ENCODE measurements at regions not wholly inside any gene's neighbourhood (a gene's known extent, or its start where the extent isn't known, plus 50 kb on each side); places are given as distances from the start of the nearest gene placed in this dataset.

GRCh38 chr3:95725770-95726169, 1088.6 kb upstream of the EPHA6 start:
- Histone ChIP-seq H3F3A (ENCODE audit: insufficient read depth, low read length, poor library complexity, severe bottlenecking) (no peaks in the 10 kb centered on the region), H3K4me3 (ENCODE audit: low read length) (no peak overlapping the region), H4K20me1 (ENCODE audit: insufficient read depth) (no peaks in the 10 kb centered on the region), H3K9me3 (ENCODE audit: low read length) (no peaks in the 10 kb centered on the region), H3K27me3 (ENCODE audit: insufficient read depth, low read depth, low read length) (no peaks in the 10 kb centered on the region), H3K36me3 (ENCODE audit: insufficient read depth, low read length) (no peaks in the 10 kb centered on the region), H3K9me2 (ENCODE audit: insufficient read depth, low read length) (no peaks in the 10 kb centered on the region), H3K79me2 (replicated peaks; ENCODE audit: insufficient read depth, low read length) (no peaks in the 10 kb centered on the region), H3K4me2 (ENCODE audit: low read length) (no peak overlapping the region), H2AFZ (ENCODE audit: low read depth, low read length) (no peak overlapping the region), H3K27ac (ENCODE audit: low read length) (no peak overlapping the region), H3K9ac (ENCODE audit: low read length) (no peak overlapping the region)
- TF ChIP-seq TAF1 (IDR thresholded peaks at IDR 0.05; ENCODE audit: low read depth) (no peak), REST (IDR thresholded peaks at IDR 0.05; ENCODE audit: borderline replicate concordance) (no peak), MXI1 (conservative IDR thresholded peaks at IDR 0.05; ENCODE audit: poor library complexity, severe bottlenecking) (no peak), POLR2AphosphoS5 (IDR thresholded peaks at IDR 0.05) (no peak), CTCF (IDR thresholded peaks at IDR 0.05; ENCODE audit: poor library complexity, severe bottlenecking) (no peak), EP300 (conservative IDR thresholded peaks at IDR 0.05; ENCODE audit: poor library complexity, severe bottlenecking) (no peak), SMC3 (conservative IDR thresholded peaks at IDR 0.05; ENCODE audit: poor library complexity) (no peak), RAD21 (conservative IDR thresholded peaks at IDR 0.05) (no peak), EZH2 (IDR thresholded peaks at IDR 0.05; ENCODE audit: borderline replicate concordance, insufficient read depth, low read length, poor library complexity, severe bottlenecking) (no peak)

GRCh38 chr3:95731753-95732152, 1082.6 kb upstream of the EPHA6 start:
- Histone ChIP-seq H3F3A (ENCODE audit: insufficient read depth, low read length, poor library complexity, severe bottlenecking) (no peaks in the 10 kb centered on the region), H2AFZ (ENCODE audit: low read depth, low read length) (no peak overlapping the region), H3K9me3 (ENCODE audit: low read length) (no peaks in the 10 kb centered on the region), H3K79me2 (replicated peaks; ENCODE audit: insufficient read depth, low read length) (no peaks in the 10 kb centered on the region), H4K20me1 (ENCODE audit: insufficient read depth) (no peaks in the 10 kb centered on the region), H3K4me2 (ENCODE audit: low read length) (no peak overlapping the region), H3K27me3 (ENCODE audit: insufficient read depth, low read depth, low read length) (no peaks in the 10 kb centered on the region), H3K4me3 (ENCODE audit: low read length) (no peak overlapping the region), H3K9ac (ENCODE audit: low read length) (no peak overlapping the region), H3K36me3 (ENCODE audit: insufficient read depth, low read length) (no peaks in the 10 kb centered on the region), H3K9me2 (ENCODE audit: insufficient read depth, low read length) (no peaks in the 10 kb centered on the region), H3K27ac (ENCODE audit: low read length) (no peak overlapping the region)
- TF ChIP-seq TAF1 (IDR thresholded peaks at IDR 0.05; ENCODE audit: low read depth) (no peak), SMC3 (conservative IDR thresholded peaks at IDR 0.05; ENCODE audit: poor library complexity) (no peak), MXI1 (conservative IDR thresholded peaks at IDR 0.05; ENCODE audit: poor library complexity, severe bottlenecking) (no peak)

- Histone ChIP-seq H3K9ac (ENCODE audit: low read length) (no peak overlapping the region), H3K27ac (ENCODE audit: low read length) (no peak overlapping the region), H3K27me3 (ENCODE audit: insufficient read depth, low read depth, low read length) (no peaks in the 10 kb centered on the region), H3F3A (ENCODE audit: insufficient read depth, low read length, poor library complexity, severe bottlenecking) (no peaks in the 10 kb centered on the region), H4K20me1 (ENCODE audit: insufficient read depth) (no peaks in the 10 kb centered on the region), H3K9me3 (ENCODE audit: low read length) (no peaks in the 10 kb centered on the region), H2AFZ (ENCODE audit: low read depth, low read length) (no peak overlapping the region), H3K4me3 (ENCODE audit: low read length) (no peak overlapping the region), H3K36me3 (ENCODE audit: insufficient read depth, low read length) (no peaks in the 10 kb centered on the region), H3K79me2 (replicated peaks; ENCODE audit: insufficient read depth, low read length) (no peaks in the 10 kb centered on the region), H3K4me2 (ENCODE audit: low read length) (no peak overlapping the region), H3K9me2 (ENCODE audit: insufficient read depth, low read length) (no peaks in the 10 kb centered on the region)
- no peak for TF ChIP-seq EP300 (conservative IDR thresholded peaks at IDR 0.05; ENCODE audit: poor library complexity, severe bottlenecking)
- TF ChIP-seq CTCF (IDR thresholded peaks at IDR 0.05; ENCODE audit: poor library complexity, severe bottlenecking) = no peak
- TF ChIP-seq POLR2AphosphoS5 (IDR thresholded peaks at IDR 0.05) = no peak
- no peak for TF ChIP-seq REST (IDR thresholded peaks at IDR 0.05; ENCODE audit: borderline replicate concordance)
- TF ChIP-seq TAF1 (IDR thresholded peaks at IDR 0.05; ENCODE audit: low read depth) = no peak
- TF ChIP-seq EZH2 (IDR thresholded peaks at IDR 0.05; ENCODE audit: borderline replicate concordance, insufficient read depth, low read length, poor library complexity, severe bottlenecking) = no peak
- no peak for TF ChIP-seq RAD21 (conservative IDR thresholded peaks at IDR 0.05)
- no peak for TF ChIP-seq MXI1 (conservative IDR thresholded peaks at IDR 0.05; ENCODE audit: poor library complexity, severe bottlenecking)
- TF ChIP-seq SMC3 (conservative IDR thresholded peaks at IDR 0.05; ENCODE audit: poor library complexity) = no peak
These were observed 1081.1 kb upstream of the EPHA6 start for GRCh38 chr3:95733336-95733735.
